ENCODE measurements at regions not wholly inside any gene's neighbourhood (a gene's known extent, or its start where the extent isn't known, plus 50 kb on each side); places are given as distances from the start of the nearest gene placed in this dataset.
"Not testable (repeated sequence)": the region's sequence is repeated elsewhere in the genome, so short reads cannot be mapped to it uniquely, and the experiment has no call there.

GRCh38 chr20:22966787-22967464 lies 68.2 kb upstream of the SSTR4 start:
- DNase-seq = no peak

GRCh38 chr20:22967706-22968105 lies 67.4 kb upstream of the SSTR4 start:
- DNase-seq = not testable (repeated sequence)

DNA sequence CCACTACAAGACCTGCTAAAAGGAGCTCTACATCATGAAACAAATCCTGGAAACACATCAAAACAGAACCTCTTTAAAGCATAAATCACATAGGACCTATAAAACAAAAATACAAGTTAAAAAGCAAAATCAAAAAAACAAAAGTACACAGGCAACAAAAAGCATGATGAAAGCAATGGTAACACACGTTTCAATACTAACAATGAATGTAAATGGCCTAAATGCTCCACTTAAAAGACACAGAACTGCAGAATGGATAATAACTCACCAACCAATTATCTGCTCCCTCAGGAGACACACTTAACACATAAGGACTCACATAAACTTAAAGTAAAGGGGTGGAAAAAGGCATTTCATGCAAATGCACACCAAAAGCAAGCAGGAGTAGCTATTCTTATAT lies 66.1 kb upstream of the SSTR4 start:
- not testable (repeated sequence) for DNase-seq

- DNase-seq = not testable (repeated sequence)
These were observed 64.0 kb upstream of the SSTR4 start for GRCh38 chr20:22971077-22971476.

DNA sequence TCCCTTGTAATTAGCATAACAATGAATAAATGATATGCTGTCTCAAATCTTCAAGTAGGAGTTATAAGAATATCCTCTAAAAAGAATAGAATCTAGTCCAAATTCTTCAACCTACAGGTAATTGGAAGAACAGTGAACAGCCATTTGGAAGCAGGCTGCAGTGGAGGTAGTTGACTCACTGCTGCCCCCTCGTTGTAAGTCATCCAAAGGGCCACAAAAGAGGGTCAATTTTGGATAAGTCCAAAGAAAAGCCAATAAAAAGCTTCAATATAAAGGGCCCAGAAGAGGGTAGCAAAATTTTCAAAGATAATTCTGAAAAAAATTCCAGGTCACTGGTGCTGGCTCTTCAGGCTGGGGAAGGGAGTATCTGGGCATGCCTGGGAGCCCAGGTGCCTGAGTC lies 60.8 kb upstream of the SSTR4 start:
- no peak for DNase-seq

GRCh38 chr20:22977047-22977785 lies 57.9 kb upstream of the SSTR4 start:
- no peak for DNase-seq

DNA sequence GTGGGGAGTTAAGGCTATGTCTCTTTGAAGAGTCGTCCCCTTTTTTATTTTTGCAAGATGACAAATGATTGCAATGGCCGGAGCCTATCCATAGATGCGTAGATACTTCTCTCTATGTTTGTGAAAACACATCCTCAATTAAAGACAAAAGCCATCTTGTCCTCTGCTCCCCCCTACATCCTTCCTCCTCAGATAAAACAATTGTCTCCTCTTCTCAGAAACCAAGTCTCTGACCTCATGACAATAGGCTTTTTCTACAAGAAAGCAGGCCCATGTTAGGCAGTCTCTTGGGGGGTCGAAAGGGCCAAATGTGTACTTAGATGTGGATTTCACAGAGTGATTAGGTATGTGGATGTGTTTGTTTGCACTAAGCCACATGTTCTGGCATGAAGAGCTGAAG lies 51.1 kb upstream of the SSTR4 start:
- no peak for DNase-seq

GRCh38 chr20:22984606-22985005 lies 50.5 kb upstream of the SSTR4 start:
- DNase-seq = no peak

- DNase-seq = no peak
These were observed 49.8 kb upstream of the SSTR4 start for GRCh38 chr20:22985239-22985778.
